Stimulated activated CD8-positive, alpha-beta memory T cell treated with anti-CD3 and anti-CD28 coated beads, Interleukin-12 subunit alpha, Interleukin-12 subunit beta, amount 100 ng/mL, for 1 hour (primary cell): ENCODE measurements at regions not wholly inside any gene's neighbourhood (a gene's known extent, or its start where the extent isn't known, plus 50 kb on each side); places are given as distances from the start of the nearest gene placed in this dataset.
"Not testable (repeated sequence)": the region's sequence is repeated elsewhere in the genome, so short reads cannot be mapped to it uniquely, and the experiment has no call there.

Experiments
- DNase-seq: peaks from one replicate; pipeline ENCODE4 v3.0.0-alpha.2; 2020; ENCODE audit warnings: low read depth

DNA sequence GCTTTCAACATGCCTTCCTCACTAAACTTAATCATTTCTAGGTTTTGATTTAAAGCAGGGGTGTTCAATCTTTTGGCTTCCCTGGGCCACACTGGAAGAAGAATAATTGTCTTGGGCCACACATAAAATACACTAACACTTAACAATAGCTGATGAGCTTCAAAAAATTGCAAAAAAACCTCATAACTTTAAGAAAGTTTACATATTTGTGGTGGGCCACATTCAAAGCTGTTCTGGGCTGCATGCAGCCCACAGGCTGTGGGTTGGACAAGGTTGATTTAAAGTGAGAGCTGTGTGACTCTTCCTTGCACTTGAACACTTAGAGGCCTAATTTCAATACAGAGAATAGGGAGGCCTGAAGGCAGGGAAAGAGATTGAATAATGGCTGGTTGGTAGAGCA, 598.3 kb downstream of the EFNA5 start:
- DNase-seq = no peak

DNA sequence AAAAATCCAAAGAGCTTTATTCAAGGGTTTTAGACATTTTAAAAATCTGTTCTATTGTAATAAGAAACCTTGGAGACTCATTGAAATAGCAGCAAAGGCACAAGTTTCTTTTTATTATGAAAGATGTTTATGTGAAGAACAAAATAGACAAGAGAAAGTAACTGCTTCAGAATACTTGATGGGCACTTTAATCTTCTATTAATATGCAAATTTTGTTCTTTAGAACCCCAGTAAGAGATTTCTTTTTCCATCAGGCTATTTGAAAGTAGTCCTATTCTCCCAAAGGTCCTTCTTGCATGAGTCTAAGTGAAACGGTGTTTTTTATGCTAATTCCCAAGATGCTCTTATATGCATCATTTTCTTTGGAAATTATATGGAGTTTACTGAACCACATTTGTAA, 602.0 kb downstream of the EFNA5 start:
- no peak for DNase-seq

DNA sequence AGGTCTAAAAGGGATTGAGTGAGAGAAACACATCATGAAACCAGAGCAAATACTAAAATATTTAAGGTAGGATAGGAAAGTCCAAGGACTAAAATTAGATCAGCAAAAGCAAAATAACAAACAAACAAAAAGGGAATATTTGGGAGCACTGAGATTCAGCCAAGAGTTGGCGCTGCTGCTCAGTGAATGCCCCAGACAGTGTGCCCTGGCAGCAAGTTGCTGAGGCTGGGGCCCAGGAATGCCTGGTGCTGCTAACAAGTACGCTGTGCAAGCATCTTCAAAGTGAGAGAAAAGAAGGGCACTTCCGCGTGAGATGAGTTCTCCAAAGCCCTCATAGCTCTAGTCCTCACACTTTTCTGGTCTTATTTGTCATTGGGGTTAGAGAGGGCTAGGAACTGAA, 603.3 kb downstream of the EFNA5 start:
- DNase-seq = no peak

GRCh38 chr5:107063511-107063910, 607.2 kb downstream of the EFNA5 start:
- DNase-seq = no peak

DNA sequence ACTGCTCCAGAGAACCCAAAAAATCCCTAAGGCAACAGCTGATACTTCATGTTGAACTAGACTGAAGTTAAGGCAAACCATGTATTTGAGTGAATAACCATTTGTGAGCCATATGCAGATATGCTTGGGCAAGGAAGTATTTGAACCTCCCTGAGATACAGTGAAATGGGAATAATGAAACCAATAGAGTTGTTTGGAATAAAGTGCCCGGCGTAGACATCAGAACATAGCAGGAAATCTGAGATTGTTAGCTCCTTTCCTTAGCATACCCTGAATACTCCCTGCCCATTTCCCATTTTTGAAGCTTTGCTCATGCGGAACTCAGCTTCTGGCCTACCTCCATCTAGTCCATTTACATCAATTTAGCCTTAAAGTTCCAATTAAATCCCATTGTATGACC, 611.9 kb downstream of the EFNA5 start:
- DNase-seq = no peak

GRCh38 chr5:107058235-107058634, 612.5 kb downstream of the EFNA5 start:
- no peak for DNase-seq

- no peak for DNase-seq
Measured at GRCh38 chr5:107056278-107056677, 614.5 kb downstream of the EFNA5 start.

DNA sequence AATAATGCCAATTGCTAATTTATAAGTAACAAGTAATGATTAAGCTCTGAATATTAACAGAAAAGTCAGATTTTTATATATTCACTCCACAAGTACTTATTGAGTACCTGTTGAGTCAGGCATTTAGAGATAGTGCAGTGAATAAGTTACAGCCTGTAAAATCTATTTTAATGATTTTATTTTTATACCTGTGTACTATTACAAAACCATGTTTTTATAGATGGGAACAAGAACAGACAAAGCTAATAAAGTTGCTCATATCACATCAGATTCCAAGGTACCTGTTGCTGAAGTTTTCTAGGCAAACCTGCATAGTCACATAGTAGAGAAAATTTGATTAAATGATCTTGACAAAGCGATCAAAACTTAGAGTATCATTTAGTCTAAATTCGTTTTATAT, 623.7 kb downstream of the EFNA5 start:
- no peak for DNase-seq

- DNase-seq = no peak
Measured at GRCh38 chr5:107043665-107044064, 627.1 kb downstream of the EFNA5 start.

DNA sequence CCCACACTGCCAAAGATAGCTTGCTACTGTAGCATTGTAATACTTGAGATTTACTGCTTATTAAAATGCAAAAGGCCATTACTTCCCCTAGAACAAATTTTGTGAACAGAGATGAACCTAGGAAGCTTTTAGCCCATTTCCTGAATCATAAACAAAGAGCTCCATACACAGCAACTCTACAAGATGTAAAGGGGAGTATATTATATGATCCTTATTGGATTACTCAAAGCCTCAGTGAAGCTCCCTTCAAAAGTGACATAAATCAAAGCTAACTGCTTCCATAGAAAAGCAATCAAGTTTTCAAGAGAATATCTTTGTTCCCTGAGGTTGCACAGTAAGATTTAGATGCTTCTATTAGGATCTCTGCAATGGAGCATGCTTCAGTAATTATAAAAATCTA, 629.8 kb downstream of the EFNA5 start:
- no peak for DNase-seq

GRCh38 chr5:107032629-107033028, 638.1 kb downstream of the EFNA5 start:
- DNase-seq = no peak

DNA sequence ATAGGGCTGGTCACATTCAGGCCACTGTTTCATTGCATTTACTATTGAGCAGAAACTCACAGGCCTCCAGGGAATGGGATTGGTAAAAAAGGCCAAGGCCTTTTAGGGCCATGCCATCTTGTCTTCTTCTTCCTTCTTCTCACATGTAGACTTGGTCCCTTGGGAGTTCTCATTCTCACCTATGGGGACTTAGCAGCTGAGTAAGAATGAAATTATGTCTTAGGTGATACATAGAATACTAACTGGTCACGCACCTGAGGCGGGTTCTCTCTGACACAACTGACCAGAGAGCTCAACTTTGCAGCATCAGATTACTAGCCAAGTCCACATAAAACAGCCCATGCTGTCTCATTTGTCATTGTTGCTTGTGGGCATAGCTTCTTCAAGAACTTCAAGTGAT, 641.8 kb downstream of the EFNA5 start:
- no peak for DNase-seq

DNA sequence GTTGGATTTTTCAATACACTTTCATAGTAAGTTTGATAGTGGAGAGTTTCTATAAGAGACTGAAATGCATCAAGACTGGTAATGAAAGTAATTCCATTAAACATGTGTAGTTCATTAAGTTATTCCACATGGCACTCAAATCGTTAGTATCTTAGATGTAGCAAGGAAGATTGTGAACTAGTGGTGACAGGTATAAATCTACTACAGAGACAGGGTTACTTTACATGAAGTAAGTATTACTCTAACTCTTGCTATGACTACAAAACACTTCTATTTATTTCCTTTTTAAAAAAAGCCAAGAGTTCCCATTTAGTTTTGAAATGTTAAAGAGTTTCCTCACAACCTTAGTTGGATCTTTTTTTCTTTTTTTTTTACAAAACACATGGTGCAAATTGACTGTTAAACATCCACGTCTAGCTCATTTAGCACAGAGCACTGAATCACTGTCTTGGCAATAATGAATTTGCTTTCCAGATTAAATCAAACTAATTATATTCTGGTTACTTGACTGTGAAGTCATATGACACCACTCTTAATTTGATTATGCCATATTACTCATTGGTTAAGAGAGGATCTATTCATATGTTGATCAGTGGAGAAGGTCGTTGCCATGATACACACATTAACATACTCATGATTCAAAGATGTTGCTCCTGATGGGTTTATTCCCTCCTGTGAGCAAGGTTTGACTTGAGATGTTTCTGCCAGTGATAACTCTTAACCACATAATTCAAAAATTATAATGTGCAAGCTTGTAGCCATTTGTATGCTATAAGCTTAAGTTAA, 644.8 kb downstream of the EFNA5 start:
- DNase-seq = no peak

DNA sequence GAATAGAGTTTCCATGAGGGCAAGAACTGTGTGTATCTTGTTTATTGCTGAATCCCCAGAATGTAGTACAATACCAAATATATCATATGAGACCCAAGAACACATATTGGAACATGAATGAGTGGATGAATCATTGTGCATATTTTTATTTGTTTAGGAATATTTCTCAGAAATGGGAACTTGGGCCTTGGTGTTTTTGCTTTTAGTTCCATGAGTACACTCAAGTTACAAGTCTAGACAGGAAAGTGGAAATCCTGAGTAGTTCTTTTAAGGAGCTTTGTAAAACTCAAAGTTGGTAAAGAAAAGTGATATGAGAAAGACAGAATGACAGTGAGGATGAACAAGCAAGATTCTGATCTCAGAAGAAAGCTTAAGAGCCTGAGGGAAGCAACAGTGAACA, 647.0 kb downstream of the EFNA5 start:
- no peak for DNase-seq

GRCh38 chr5:107021575-107021974, 649.2 kb downstream of the EFNA5 start:
- DNase-seq = no peak

GRCh38 chr5:107020626-107021025, 650.1 kb downstream of the EFNA5 start:
- no peak for DNase-seq

- DNase-seq = no peak
Measured at GRCh38 chr5:107017616-107018015, 653.1 kb downstream of the EFNA5 start.

- no peak for DNase-seq
Measured at GRCh38 chr5:107012371-107012770, 658.4 kb downstream of the EFNA5 start.

DNA sequence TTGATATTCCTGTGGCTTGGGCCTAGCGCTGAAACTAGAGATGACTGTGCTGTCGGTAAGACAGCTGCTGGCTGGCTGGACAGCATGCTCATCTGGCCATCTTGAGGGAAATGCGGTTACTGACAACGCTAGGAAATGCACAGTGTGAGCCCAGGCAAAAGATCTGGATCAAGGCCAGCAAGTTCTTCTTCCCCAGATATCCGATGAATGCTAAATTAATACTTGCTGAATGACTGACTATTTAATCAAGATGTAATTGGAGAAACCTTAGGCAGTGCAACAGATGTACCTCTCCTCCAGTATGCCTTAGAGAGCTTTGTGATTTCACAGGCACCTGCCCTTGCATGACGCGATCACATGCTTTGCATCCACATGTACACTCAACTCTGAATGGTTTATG, 659.1 kb downstream of the EFNA5 start:
- DNase-seq = no peak

GRCh38 chr5:107010060-107010459, 660.7 kb downstream of the EFNA5 start:
- DNase-seq = no peak

GRCh38 chr5:107005653-107006052, 665.1 kb downstream of the EFNA5 start:
- no peak for DNase-seq

DNA sequence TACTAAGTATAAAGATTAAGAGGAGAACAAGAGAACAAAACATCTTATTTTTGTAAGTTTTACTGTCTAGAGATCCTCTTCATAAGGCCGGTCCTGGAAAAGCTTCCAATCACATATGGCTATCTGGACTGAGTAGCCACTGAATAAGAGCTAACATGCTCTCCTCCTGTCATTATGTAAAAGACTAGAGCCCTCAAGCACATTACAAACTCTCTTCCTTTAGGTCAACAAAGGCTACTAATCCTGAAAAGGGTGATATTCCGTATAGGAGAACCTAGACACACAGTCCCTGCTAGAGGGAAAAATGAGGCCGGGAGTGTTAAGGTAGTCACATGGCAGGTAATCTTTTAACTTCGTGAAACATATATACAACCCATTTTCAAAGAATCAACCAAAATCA, 665.6 kb downstream of the EFNA5 start:
- DNase-seq = no peak

DNA sequence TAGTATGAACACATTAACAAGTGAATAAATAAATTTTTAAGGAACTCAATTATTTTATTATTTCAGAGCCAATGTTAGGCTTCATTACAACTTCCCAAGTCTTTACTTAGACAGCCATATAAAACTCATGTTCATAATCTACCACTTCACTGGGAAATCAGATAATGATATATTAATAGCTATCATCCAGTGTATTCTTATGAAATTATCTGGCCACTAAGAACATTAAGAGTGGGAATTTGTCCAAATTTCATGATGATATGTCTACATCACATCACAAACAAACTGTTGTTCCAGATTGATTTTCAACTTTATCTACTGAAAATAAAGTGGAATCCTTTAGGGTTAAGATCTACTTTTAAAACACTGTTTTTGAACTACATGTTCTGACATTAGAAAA, 668.6 kb downstream of the EFNA5 start:
- no peak for DNase-seq

GRCh38 chr5:106999506-106999905, 671.2 kb downstream of the EFNA5 start:
- DNase-seq = not testable (repeated sequence)
